HG03108 (cell line): ENCODE measurements at regions not wholly inside any gene's neighbourhood (a gene's known extent, or its start where the extent isn't known, plus 50 kb on each side); places are given as distances from the start of the nearest gene placed in this dataset.
"Not testable (repeated sequence)": the region's sequence is repeated elsewhere in the genome, so short reads cannot be mapped to it uniquely, and the experiment has no call there.

Experiments used
- ATAC-seq: cut with Tn5 transposase; IDR thresholded peaks from one replicate; pipeline ENCODE4 v1.9.1; 2021; ENCODE audit warnings: moderate library complexity; ENCODE audit not compliant: unreplicated experiment

DNA sequence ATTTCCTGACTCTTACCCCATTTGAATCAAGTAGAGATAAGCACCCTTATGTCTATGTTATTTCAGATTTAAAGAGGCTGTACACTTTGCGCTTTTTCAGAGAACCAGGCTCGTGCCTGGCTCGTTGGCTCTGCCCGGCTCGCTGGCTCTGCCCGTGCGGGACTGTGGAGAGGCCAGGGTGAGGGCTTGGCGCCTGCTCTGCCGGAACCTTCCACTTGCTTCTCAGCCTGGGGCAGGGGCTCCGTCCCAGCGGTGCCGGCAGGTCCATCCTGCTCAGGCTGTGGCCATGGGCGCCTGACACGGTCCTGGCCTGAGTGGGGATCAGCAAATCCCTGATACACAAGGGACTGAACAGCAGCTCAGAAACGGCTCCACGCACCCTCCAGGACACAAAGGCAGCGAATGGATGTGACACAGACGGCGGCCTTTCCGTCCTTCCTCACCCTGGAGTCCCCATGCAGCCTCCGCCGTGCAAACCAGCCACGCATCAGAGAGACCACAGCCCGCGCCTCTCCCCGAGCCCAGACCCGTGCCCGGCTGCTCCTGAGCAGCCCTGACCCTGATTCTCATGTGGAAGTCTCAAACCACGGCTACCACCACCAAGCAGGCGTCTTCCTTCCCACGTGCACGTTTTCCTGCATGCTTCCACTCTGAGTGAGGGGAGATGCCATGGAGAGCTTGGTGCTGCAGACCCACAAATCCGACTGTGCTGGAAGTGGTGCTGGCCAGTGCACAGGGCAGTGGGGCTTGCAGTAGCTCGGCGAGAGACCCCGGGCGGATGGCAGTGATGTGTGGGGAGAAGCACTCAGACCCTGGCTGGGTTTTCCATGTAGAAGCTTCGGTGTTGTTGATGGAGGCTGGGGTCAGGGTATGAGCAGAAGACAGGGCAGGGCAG, 233.9 kb downstream of the ERMARD start:
- no peak for ATAC-seq

DNA sequence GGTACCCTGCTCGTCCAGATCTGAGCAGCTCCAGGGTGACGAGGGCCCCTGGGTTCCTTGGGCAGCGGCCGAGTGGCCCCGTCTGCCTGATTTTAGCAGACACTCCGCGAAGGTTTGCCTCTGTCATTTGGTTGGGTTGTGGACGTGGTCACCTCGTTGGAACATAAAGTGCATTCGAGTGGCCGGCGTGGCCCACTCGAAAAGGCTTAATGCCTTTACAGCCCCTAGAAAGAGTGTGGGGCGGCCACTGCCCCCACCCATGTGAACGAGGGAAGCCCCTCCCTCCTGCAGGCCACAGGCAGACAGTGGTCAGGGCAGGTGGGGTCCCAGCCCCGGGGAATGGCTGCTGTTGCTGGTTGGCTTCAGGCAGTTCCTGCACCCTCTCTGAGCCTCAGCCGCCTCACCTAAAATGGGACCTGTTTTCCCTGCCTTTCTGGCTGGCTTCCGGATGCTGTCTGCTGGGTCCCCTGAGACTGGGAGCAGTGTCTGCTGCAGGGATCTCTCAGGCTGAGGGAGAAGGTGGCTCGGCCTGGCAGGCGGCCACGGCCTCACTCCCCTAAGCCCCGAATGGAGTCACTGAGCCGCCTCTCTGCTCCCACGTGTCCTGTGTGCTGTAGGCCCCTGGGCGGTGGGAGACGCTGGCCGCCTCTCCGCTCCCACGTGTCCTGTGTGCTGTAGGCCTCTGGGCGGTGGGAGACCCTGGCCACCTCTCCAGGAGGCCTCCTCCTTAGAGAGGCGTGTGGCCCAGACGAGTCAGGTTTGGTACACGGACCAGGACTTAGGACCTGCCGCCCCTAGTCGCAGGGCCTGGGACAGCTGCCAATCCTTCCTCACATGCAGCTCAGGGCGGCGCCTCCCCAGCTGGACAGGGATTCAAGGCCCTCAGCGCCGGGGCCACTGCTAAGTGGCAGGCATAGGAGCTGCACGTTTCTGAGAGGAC, 233.0 kb downstream of the ERMARD start:
- ATAC-seq = no peak

DNA sequence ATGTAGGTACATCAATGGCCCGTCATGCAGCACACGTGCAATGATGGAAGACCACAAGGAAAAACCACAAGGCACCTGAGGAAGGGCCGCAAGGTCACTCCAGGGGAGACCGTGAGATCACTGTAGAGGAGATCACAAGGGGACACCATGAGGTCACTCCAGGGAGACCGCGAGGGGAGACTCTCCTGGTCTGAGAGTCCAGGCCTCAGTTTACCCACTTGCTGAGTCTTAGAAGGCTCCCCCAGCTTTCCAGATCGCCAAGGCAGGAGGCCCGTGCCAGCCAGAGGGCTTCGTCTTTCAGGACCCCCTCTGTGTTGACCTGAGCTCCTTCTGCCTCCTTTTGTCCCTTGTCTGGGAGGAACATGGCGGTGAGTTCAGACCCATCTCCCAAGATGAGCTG, 232.2 kb downstream of the ERMARD start:
- no peak for ATAC-seq

DNA sequence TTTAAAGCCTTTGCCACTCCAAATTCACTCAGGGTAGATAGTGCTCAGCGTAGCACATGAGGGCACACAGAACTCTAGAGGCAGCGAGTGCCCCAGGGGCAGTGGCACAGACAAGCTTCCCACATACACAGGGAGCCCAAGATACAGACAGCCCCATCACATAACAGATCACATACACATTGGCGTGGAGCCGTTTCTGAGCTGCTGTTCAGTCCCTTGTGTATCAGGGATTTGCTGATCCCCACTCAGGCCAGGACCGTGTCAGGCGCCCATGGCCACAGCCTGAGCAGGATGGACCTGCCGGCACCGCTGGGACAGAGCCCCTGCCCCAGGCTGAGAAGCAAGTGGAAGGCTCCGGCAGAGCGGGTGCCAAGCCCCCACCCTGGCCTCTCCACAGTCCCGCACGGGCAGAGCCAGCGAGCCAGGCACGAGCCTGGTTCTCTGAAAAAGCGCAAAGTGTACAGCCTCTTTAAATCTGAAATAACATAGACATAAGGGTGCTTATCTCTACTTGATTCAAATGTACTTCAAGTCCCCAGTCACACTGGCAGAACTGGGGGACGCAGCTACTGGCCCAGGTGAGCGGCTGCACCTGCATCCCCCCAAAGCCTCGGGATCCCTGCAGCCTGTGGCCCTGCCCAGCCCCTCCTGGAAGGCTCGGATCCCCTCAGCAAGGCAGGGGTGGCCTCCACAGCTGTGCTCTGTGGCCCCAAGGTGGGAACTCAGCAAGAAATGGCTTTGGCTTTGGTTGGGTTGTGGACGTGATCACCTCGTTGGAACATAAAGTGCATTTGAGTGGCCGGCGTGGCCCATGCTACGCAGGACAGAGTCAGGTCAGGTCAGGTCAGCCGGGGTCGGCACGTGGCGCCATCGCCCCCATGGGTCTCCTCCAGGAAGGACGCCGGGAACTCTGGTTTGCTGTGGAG, 231.3 kb downstream of the ERMARD start:
- no peak for ATAC-seq

DNA sequence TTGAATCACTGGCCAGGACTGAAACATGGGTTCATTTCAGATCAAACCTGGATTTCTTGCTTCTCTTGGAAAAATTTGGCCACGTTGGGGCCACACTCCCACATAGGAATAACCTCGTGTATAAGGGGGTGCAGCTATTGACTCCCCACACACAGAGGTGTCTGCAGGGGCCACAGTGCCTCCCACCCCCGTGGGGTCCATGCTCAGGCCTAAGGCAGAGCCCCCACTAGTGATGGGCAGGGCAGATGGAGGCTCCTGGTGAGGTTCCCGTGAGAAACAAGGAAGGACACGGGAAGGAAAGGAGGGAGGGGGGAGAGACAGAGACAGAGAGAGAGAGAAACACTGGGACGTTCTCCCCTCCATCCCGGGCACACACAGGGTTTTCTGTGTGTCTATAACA, 230.5 kb downstream of the ERMARD start:
- no peak for ATAC-seq

DNA sequence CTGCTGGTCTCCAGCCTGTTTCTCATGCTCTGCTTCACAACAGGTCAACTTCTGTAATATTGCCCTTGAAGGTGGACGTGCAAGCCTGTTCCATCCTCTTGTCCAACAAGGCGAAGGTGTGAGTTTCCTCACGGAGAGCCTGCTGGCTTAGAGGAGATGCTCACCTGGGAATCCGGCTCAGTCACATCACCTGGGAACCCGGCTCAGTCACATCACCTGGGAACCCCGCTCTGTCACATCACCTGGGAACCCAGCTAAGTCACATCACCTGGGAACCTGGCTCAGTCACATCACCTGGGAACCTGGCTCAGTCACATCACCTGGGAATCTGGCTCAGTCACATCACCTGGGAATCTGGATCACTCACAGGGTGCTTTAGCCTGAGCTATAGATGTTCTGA, 230.1 kb downstream of the ERMARD start:
- ATAC-seq = no peak

DNA sequence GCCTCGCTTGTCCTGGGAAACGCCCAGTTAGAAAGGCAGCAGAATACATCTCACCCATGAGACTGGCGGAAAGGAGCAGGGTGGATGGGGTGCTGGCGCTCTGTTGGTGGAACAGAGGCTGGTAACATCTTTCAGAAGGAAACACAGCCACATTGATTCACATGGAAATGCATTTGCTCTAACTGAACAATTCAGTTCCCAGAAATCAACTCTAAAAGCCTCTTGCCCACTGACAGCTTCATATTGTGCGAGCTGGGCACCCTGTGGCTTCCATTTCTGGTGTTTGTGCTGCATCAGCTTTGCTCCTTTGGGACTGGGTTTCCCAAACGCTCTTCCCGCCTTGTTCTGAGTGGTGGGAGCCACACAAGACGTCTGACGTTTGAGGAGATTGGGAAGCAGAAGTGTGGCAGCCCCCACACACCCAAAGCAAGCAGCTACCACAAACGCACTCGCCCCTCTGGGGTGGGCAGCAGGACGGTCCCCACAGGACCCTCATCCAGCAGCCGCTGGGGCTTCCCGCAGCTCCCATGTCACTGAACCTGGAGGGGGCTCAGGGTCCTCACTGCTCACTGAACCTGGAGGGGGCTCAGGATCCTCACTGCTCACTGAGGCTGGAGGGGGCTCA, 229.5 kb downstream of the ERMARD start:
- ATAC-seq = no peak

DNA sequence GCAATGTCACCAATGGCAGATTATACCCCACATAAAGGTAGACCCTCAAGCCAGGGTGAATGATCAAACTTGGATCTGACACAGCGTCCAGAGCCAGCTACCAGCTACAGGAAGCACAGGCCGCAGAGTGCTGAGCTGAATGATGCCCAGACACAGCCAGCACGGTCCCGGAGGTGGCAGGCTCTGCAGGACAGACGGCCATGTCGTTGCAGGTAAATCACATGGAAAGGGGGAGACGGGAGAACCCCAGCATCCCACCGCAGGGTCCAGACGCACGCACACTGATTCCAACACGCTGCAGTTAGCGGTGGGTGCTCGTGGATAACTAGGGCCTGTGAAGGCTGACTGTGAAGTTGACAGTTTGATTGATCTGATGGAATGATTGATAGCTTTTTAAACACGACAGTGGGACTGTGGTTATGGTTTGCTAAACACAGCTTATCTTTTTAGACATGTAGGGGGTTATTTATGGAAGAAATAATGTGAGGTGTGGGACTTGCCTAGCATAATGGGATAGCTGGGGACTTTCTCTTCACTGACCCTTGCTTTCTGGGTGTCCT, 228.5 kb downstream of the ERMARD start:
- ATAC-seq = no peak

DNA sequence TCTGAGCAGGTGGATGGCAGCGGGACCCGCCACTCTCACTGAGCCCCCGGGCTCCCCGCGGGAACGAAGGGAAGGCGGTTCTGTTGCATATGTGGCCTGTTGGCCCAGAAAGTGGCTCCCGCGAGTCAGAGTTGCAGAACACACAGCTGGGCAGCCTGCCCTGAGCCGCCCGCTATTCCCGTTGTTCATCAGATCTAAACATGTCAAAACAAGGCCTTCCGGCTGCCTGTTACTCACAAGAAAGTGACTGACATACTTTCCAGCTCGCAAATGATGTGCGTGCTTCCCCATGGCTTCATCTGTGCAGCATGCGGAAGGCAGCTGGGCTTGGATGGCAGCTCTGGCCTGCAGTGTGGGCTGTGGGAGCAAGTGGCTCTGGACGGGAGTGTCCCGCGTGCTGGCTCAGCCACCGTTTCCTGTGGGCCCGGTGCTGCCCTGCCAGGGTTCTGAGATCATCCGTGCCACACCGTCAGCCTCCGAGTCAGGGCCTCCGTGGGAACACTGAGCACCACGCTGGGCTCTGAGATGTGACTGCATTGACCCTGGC, 227.3 kb downstream of the ERMARD start:
- ATAC-seq = no peak

DNA sequence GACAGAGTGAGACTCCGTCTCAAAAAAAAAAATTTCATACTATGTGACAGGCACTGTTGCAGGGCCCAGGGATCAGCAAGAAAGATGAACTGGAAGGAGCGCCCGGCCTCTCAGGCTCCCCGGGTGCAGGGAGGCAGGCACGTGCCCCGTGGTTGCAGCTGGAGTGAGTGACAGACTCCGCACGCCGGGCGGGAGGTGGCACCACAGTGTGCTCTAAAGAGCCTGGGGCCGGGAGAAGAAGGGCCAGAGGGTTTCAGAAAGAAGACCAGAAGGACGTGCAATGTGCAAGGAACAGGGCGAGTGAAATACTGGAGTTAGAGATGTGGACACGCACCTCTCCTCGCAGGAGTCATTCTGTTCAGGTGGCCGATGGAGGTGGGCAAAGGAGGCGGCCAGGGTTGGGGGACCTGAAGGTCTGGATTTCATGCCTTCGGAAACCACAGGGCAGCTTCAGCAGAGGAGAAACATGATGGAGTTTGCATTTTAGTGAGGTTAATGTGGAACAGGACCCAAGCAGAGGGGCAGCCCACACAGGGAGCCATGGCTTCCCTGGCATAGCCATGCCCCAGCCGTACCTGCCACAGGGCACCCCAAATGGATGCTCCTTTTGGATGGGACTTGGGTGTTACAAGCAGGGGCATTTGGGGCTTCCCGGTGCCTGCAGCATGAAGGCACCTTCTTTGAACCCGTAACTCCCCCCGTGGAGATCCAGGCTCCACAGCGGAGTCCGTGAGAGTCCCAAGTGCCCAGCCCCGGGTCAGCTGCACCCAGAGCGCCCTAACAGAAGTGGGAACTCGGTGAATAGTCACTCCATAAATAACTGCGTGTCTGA, 226.2 kb downstream of the ERMARD start:
- ATAC-seq = no peak

DNA sequence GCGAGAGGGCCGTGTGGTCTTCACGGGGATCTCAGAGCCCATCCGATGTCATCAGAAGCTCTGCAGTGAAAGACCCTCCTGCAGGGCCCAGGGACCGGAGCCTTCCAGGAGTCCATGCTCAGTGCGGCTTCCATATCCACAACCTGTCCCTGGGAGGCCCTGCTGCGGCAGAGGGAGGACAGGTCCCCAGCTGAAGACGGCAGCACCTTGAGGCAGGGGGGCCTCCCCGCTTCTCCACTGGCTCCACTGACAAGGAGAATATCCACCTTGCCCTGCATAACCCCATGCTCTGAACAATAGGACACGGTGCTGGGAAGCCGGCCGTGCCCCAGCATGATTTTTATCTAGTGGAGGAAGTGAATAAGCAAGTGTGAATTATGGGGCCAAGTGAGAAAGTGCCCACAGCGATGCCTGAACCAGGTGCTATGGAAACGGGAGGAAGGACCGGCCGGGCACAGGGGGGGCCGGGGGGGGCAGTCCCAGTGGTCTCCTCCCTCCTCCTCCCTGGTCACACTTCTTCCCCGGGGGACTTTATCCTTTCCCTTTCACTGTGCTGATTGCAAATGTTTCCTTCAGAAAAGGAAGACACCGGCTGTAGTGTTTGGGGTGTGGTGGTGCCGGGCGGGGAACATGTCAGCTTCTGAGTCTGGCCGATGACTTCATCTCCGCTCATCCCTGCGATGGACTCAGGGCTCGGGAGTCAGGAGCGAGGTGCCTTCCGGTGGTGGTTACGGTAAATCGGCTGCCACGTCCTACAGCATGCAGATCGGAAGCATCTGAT, 225.1 kb downstream of the ERMARD start:
- no peak for ATAC-seq

DNA sequence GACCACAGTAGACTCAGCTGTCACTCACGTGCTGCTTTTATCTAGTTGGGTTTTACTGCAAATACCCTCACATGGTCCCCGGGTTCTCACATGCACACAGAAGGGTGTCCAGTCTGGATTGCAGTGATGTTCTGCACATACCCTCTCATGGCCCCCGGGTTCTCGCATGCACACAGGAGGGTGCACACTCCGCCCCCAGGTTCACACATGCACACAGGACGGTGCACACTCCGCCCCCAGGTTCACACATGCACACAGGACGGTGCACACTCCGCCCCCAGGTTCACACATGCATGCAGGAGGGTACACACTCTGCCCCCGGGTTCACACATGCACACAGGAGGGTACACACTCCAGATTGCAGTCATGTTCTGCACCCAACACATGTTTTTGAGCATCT, 224.3 kb downstream of the ERMARD start:
- no peak for ATAC-seq

DNA sequence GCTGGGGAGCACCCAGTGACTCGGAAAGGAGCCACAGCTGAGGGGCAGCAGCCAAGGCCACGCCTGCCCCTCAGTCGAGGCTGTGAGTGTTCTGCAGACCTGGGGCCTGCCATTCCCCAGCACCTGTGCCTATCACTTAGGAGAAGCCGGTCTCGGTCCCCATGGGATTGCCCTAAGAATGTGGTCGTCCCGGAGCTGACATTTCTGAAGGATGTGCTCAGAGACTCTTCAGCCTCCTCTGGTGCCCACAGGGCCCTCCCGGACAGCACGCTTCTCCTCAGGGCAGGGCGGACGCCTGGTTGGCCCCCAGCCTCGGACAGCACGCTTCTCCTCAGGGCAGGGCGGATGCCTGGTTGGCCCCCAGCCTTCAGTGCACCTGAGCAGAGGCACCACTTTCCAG, 223.9 kb downstream of the ERMARD start:
- no peak for ATAC-seq

DNA sequence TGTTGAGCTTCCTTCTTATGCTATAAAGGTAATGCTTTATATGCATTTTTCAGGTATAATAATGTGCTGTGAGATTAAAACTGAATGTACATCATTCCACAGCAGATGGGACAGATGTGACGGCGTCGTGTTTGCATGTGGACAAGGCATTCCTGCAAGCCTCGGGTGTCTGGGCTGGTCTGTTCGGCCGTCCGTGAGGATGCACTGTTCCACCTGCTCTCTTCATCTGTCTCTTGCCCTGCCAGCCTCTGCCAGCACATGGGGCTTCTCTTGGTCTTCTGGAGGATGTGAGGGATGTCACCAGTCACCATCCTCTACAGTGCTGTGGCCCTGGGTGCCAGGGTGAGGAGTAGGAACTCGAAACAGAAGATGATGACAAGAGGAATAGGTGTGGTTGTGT, 223.2 kb downstream of the ERMARD start:
- no peak for ATAC-seq

DNA sequence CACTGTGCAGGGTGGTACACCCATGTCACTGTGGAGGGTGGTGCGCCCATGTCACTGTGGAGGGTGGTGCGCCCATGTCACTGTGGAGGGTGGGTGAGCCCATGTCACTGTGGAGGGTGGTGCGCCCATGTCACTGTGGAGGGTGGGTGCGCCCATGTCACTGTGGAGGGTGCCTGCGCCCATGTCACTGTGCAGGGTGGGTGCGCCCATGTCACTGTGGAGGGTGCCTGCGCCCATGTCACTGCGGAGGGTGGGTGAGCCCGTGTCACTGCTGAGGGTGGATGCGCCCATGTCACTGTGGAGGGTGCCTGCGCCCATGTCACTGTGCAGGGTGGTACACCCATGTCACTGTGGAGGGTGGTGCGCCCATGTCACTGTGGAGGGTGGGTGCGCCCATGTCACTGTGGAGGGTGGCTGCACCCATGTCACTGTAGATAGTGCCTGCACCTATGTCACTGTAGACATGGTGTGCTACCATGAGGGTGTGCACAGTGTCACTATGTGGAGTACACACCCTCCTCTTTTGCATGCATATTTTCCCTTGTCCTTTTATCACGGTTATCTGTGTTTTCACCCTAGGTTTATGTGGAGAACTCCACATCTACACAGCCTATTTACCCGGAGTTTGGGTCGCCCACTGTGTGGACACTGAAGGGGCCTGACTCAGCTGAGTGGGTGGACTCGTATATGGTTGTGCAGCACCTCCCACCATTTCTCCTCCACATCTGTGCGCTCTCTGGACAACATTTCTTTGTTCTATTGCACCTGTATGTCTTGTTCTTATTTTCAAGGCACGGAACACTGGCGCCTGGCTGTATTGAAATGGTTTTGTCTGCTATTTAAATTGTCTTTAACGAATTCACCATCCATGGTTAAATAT, 222.4 kb downstream of the ERMARD start:
- not testable (repeated sequence) for ATAC-seq

DNA sequence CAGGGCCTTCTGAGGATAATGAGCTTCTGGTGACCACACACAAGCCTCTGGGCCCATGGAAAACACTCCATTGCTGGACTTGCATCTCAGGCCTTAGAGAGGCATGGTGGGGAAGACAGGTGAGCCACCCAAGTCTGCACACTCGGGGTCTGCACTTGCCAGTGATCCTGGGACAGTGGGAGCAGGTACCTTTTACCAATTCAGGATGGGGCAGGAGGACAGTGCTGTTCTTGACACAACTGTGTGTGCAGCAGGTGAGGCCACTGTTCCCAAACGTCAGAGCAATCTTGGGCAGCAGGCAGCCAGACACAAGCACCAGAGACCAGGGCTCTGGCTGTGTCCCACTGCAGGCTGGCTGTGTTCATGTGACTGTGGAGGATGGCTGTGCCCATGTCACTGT, 221.3 kb downstream of the ERMARD start:
- ATAC-seq = no peak

DNA sequence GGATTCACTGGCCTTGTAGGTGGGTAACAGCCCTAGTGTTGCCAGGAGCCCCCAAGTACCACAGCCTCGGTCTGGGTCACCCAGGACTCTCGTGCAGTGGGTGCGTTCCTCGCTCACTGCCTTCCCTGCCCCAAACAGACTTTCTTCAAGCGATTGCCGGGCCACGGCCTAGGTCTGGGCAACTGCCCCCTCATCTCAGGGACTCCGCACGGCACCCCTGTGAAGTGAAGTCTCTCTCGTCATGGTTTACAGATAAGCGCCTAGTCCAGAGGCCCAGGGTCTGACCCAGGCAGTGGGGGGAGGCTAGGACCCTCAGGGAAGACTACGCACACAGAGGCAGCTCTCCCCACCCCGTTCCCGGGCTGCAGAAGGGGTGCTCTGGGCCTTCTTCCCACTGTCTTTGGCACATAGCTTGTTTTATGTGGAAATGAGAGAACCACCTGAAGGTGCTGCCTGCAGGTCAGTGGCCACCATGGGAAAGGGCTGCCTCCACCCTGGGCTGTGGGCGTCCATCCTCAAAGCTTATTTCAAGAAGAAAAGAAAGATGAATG, 220.8 kb downstream of the ERMARD start:
- no peak for ATAC-seq
